GM12878 (cell line): ENCODE measurements at regions not wholly inside any gene's neighbourhood (a gene's known extent, or its start where the extent isn't known, plus 50 kb on each side); places are given as distances from the start of the nearest gene placed in this dataset.

Experiments
- ATAC-seq: fragments of 200-7000 bp; cut with Tn5 transposase; 3 replicates; pipeline ENCODE4 v1.9.1; 2020; ENCODE audit warnings: mild to moderate bottlenecking, moderate library complexity
- BruUV-seq: library from RNA; stranded (reverse); fragments of 400-500 nt; replicated peaks from 2 replicates; lab custom pipeline; 2021; lab: Mats Ljungman, UMichigan
- CTCF ChIA-PET: fragments of 300-600 bp; sonication (Branson Sonifier 250); formaldehyde crosslinking; extraction: SDS; loops from one replicate; lab custom pipeline; 2021; ENCODE audit warnings: inconsistent platforms; lab: Yijun Ruan, JAX
- POLR2A ChIA-PET: fragments of 350-600 bp; formaldehyde crosslinking; extraction: SDS; loops from one replicate; lab custom pipeline; 2021; ENCODE audit warnings: inconsistent platforms; lab: Charles Lee
- RAD21 ChIA-PET: fragments of 300-600 bp; sonication (Branson Sonifier 250); formaldehyde crosslinking; loops from one replicate; lab custom pipeline; 2023; ENCODE audit warnings: antibody characterized with exemption; ENCODE audit not compliant: unreplicated experiment; lab: Charles Lee
- SMC1A ChIA-PET: fragments of 300-600 bp; sonication (Branson Sonifier 250); formaldehyde crosslinking; loops from one replicate; lab custom pipeline; 2023; ENCODE audit not compliant: unreplicated experiment, uncharacterized antibody; lab: Charles Lee
- DNase-seq: peaks from one replicate; pipeline ENCODE4 v3.0.0-alpha.2; 2011; ENCODE audit warnings: low read depth, low spot score
- FAIRE-seq: peaks from 3 replicates; lab custom pipeline; 2011; peaks lifted over from hg19 to GRCh38; lab: Jason Lieb, UNC
- H2AFZ ChIP-seq: 2 replicates; pipeline ENCODE4 v1.6.0; 2011; ENCODE audit warnings: low read depth, low read length, control low read depth; ENCODE audit not compliant: control insufficient read depth
- H3K27ac ChIP-seq: 2 replicates; pipeline ENCODE4 v1.5.1; 2011; ENCODE audit warnings: control low read depth; ENCODE audit not compliant: control insufficient read depth, insufficient read depth
- H3K27me3 ChIP-seq, 2 experiments: replicated peaks in 1 of 2; 2 replicates each; pipeline versions ENCODE4 v1.6.0 to v1.6.1; 2011; ENCODE audit warnings: low read length in 1 of 2; ENCODE audit not compliant: control insufficient read depth in 2 of 2, insufficient read depth in 2 of 2
- H3K36me3 ChIP-seq, 2 experiments: 2 replicates each; pipeline ENCODE4 v1.5.1; 2011; ENCODE audit warnings: low read length in 1 of 2; ENCODE audit not compliant: control insufficient read depth in 2 of 2, insufficient read depth in 2 of 2
- H3K4me1 ChIP-seq: 2 replicates; pipeline ENCODE4 v1.6.1; 2011; ENCODE audit warnings: mild to moderate bottlenecking, low read length, moderate library complexity, mixed read lengths; ENCODE audit not compliant: control insufficient read depth, insufficient read depth
- H3K4me2 ChIP-seq: 2 replicates; pipeline ENCODE4 v1.6.0; 2011; ENCODE audit warnings: control low read depth; ENCODE audit not compliant: control insufficient read depth, insufficient read depth
- H3K4me3 ChIP-seq: fragments of 200-600 bp; sonication (generic); 2 replicates; pipeline ENCODE4 v1.5.1; 2016
- H3K79me2 ChIP-seq: 2 replicates; pipeline ENCODE4 v1.6.0; 2011; ENCODE audit warnings: low read length; ENCODE audit not compliant: control insufficient read depth, insufficient read depth
- H3K9ac ChIP-seq: 2 replicates; pipeline ENCODE4 v1.8.0; 2011; ENCODE audit warnings: low read length, control low read depth, mixed read lengths; ENCODE audit not compliant: control insufficient read depth, insufficient read depth
- H3K9me3 ChIP-seq: replicated peaks from 3 replicates; pipeline ENCODE4 v1.5.1; 2011; ENCODE audit warnings: mild to moderate bottlenecking, low read length; ENCODE audit not compliant: control insufficient read depth, insufficient read depth
- H4K20me1 ChIP-seq: 2 replicates; pipeline ENCODE4 v1.6.0; 2011; ENCODE audit not compliant: control insufficient read depth, insufficient read depth
- CEBPB ChIP-seq, 2 experiments: fragments of 150-350 bp in 1 of 2; IDR thresholded peaks; 2 replicates each; pipeline ENCODE4 v1.6.1; 2012 to 2014; ENCODE audit warnings: low read depth in 2 of 2, low read length in 2 of 2, borderline replicate concordance in 1 of 2, inconsistent platforms in 1 of 2
- GATAD2B ChIP-seq: fragments of 450-650 bp; conservative IDR thresholded peaks from 2 replicates; pipeline ENCODE4 v1.6.1; 2017; ENCODE audit warnings: low read depth, mild to moderate bottlenecking, moderate library complexity
- HCFC1 ChIP-seq: fragments of 150-350 bp; IDR thresholded peaks from 2 replicates; pipeline ENCODE4 v1.6.1; 2014; ENCODE audit warnings: low read length
- HDGF ChIP-seq: fragments of 450-650 bp; IDR thresholded peaks from 2 replicates; pipeline ENCODE4 v1.6.1; 2016; ENCODE audit warnings: antibody characterized with exemption
- JUND ChIP-seq: IDR thresholded peaks from 2 replicates; pipeline ENCODE4 v1.6.1; 2012; ENCODE audit warnings: low read depth, mild to moderate bottlenecking, low read length, improper control_type of control experiment, moderate library complexity
- MTA3 ChIP-seq: IDR thresholded peaks from 2 replicates; pipeline ENCODE4 v1.6.1; 2012; ENCODE audit warnings: low read length, inconsistent platforms, borderline replicate concordance
- NFXL1 ChIP-seq: fragments of 450-650 bp; IDR thresholded peaks from 2 replicates; pipeline ENCODE4 v1.6.1; 2017; ENCODE audit warnings: antibody characterized with exemption, mild to moderate bottlenecking, borderline replicate concordance
- NR2C1 ChIP-seq: fragments of 450-650 bp; IDR thresholded peaks from 2 replicates; pipeline ENCODE4 v1.6.1; 2017; ENCODE audit warnings: antibody characterized with exemption, mild to moderate bottlenecking, moderate library complexity
- NRF1 ChIP-seq: conservative IDR thresholded peaks from 2 replicates; pipeline ENCODE4 v1.6.1; 2011; ENCODE audit warnings: mild to moderate bottlenecking, low read depth, low read length, improper control_type of control experiment
- POLR2A ChIP-seq: IDR thresholded peaks from 2 replicates; pipeline ENCODE4 v1.6.1; 2011; ENCODE audit warnings: low read depth, mild to moderate bottlenecking, low read length
- REST ChIP-seq: IDR thresholded peaks from 2 replicates; pipeline ENCODE4 v1.6.1; 2012; ENCODE audit warnings: mild to moderate bottlenecking, low read depth, low read length
- WRNIP1 ChIP-seq: IDR thresholded peaks from 2 replicates; pipeline ENCODE4 v1.6.1; 2011; ENCODE audit warnings: low read depth, low read length, improper control_type of control experiment, borderline replicate concordance
- ZZZ3 ChIP-seq: IDR thresholded peaks from 2 replicates; pipeline ENCODE4 v1.6.1; 2011; ENCODE audit warnings: low read depth; ENCODE audit not compliant: control insufficient read depth, insufficient read length
- WGBS: methylation state at CpG from one replicate; pipeline ENCODE4 v1.1.6; 2016; ENCODE audit warnings: low lambda C conversion rate; ENCODE audit not compliant: insufficient replicate concordance, insufficient coverage; ENCODE audit errors: missing lambda C conversion rate; 5-methylcytosine and 5-hydroxymethylcytosine counted together
- in situ Hi-C: fragments of 300-500 bp; cut with MboI; formaldehyde crosslinking; loops from 9 replicates; pipeline ENCODE4 v1.14.3; 2018; ENCODE audit warnings: mixed read lengths
- intact Hi-C: fragments of 100-400 bp; cut with micrococcal nuclease; formaldehyde crosslinking; loops from one replicate; pipeline ENCODE4 v1.14.2; 2022; ENCODE audit not compliant: unreplicated experiment

- CTCF ChIA-PET: no interaction called here
- H3K27ac ChIP-seq: no peak overlapping the region
- intact Hi-C loops (no loop called here), in situ Hi-C loops (no loop called here)
- no peaks in the 10 kb centered on the region for H3K27me3 ChIP-seq
- no peaks in the 10 kb centered on the region for H3K36me3 ChIP-seq
- H3K4me3 ChIP-seq: no peak overlapping the region
- DNase-seq: no peak
- RAD21 ChIA-PET: no interaction called here
- no TSS peak for BruUV-seq
- 0% methylated on average over 2 of the region's 2 CpGs for WGBS
- no peak for FAIRE-seq
- no peak for TF ChIP-seq ZZZ3
- no peak for TF ChIP-seq NR2C1
- TF ChIP-seq GATAD2B: no peak
- no peak for TF ChIP-seq HCFC1
- POLR2A ChIA-PET: no interaction called here
- SMC1A ChIA-PET: no interaction called here
- no peak for ATAC-seq
- H2AFZ ChIP-seq: no peak overlapping the region
- H3K9ac ChIP-seq: no peak overlapping the region
- no peak overlapping the region for H3K4me2 ChIP-seq
- no peaks in the 10 kb centered on the region for H3K4me1 ChIP-seq
- no peaks in the 10 kb centered on the region for H3K79me2 ChIP-seq
- H4K20me1 ChIP-seq: no peaks in the 10 kb centered on the region
- no peaks in the 10 kb centered on the region for H3K9me3 ChIP-seq
Measured at GRCh38 chr6:133108419-133108818, 132.7 kb upstream of the EYA4 start.

- Histone ChIP-seq H3K9ac (no peak overlapping the region), H3K27ac (no peak overlapping the region)
- RAD21 ChIA-PET: no interaction called here
- 0% methylated on average over 1 of the region's 1 CpG for WGBS
- TF ChIP-seq REST (no peak), JUND (no peak), POLR2A (no peak), HDGF (no peak), CEBPB (IDR thresholded peaks at IDR 0.05; ENCODE audit: borderline replicate concordance in 1 of 2, low read depth in 2 of 2, low read length in 2 of 2) (no peak), NFXL1 (no peak), MTA3 (no peak), NRF1 (no peak), WRNIP1 (no peak)
- TF ChIP-seq, all 136 proteins: peak for 0
- Histone ChIP-seq H3K4me3 (no peak overlapping the region), H3K27me3 (no peaks in the 10 kb centered on the region), H3K4me1 (no peaks in the 10 kb centered on the region), H3K36me3 (no peaks in the 10 kb centered on the region), H2AFZ (no peak overlapping the region), H4K20me1 (no peaks in the 10 kb centered on the region), H3K79me2 (no peaks in the 10 kb centered on the region), H3K4me2 (no peak overlapping the region), H3K9me3 (no peaks in the 10 kb centered on the region)
- intact Hi-C loops (no loop called here), in situ Hi-C loops (no loop called here)
- no peak for ATAC-seq
- DNase-seq: no peak
- POLR2A ChIA-PET: no interaction called here
- CTCF ChIA-PET: no interaction called here
- BruUV-seq: no TSS peak
- SMC1A ChIA-PET: no interaction called here
- FAIRE-seq: no peak
Measured at GRCh38 chr6:133114973-133115372, 126.2 kb upstream of the EYA4 start.
